ENCODE measurements at regions not wholly inside any gene's neighbourhood (a gene's known extent, or its start where the extent isn't known, plus 50 kb on each side); places are given as distances from the start of the nearest gene placed in this dataset.

- no peak for DNase-seq (ENCODE audit: low read depth in 2 of 2)
Measured at GRCh38 chr12:41891226-41891625, 253.4 kb downstream of the GXYLT1 start.

DNA sequence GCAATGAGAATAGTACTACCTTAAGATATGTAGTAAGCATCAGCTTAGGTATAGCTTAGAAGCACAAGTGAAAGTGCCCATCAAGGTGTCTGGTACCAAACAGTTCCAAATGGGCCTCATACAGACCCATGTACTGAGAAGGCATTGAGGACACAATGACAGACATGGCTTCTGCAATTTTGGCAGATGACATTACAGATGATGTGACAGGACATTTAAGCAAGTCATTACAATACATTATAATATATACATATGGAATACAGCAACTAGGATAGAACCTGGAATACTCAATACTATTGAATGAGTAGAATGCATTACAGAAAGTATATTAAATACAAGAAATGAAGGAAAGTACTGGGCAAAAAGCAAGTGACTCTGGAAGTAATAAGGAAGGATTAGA, 256.4 kb downstream of the GXYLT1 start:
- DNase-seq (ENCODE audit: low read depth in 2 of 2) = no peak

- DNase-seq (ENCODE audit: low read depth in 2 of 2) = no peak
Measured at GRCh38 chr12:41881891-41882805, 262.5 kb downstream of the GXYLT1 start.

GRCh38 chr12:41869432-41869831, 275.2 kb downstream of the GXYLT1 start:
- DNase-seq (ENCODE audit: low read depth in 2 of 2) = no peak

GRCh38 chr12:41866878-41867430, 277.7 kb downstream of the GXYLT1 start:
- DNase-seq (ENCODE audit: low read depth in 2 of 2) = no peak

DNA sequence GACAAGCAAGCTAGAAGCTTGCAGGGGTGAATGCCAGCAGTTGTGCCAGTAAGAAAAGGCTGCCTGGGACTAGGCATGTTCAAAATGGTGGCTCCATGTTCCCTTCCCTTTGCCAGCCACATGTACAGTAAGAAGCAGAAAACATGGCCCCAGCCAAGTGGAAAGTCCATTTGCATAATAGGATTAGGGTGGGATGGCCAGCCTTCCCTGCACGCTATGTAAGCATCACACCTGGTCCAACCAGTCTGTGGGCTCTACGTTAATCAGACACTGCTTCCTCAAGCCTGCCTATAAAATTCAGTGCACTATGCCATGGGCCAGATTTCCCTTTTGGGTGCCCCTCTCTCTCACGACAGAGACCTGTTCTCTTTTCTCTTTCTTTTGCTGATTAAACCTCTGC, 288.4 kb downstream of the GXYLT1 start:
- no peak for DNase-seq (ENCODE audit: low read depth in 2 of 2)

DNA sequence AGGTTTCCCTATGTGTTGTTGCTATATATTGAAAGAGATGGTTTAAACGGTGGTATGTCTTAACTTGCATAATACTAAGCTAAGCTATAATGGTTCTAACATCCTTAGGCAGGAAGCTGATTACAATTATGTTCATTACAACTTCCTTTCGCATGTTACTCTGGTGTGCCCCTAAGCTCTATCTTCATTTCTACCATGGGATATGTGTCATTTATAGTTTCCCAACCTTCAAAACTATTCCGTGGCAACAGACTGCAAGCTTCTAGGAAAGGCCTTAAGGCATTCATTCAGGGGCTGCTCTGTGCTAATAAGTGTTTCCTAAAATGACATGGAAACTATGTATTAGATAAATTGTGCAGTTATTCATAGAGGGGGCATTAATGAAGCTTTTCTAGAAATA, 294.6 kb downstream of the GXYLT1 start:
- peak in 1 of 2 donors; percentile 50 for DNase-seq (ENCODE audit: low read depth in 2 of 2)

- no peak for DNase-seq (ENCODE audit: low read depth in 2 of 2)
Measured at GRCh38 chr12:41846718-41847117, 298.0 kb downstream of the GXYLT1 start.

GRCh38 chr12:41836416-41836815, 308.3 kb downstream of the GXYLT1 start:
- no peak for DNase-seq (ENCODE audit: low read depth in 2 of 2)

DNA sequence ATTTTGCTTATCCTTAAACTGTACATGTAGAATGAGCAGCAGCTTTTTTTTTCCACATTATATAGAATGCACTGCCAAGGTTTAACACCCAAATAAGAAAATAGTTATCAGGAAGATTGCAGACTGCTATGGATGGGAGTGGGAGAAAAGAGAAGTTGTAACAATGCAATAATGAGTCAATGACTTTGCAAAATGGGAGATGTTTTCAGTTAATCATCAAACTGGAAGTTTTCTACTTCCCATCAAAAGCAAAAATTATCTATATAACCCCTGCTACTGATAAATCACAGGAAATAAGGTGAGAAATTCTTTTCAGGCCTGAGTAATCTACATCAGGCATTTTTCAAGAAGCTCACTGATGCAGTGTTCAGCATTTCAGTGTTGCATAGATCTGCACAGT, 309.1 kb downstream of the GXYLT1 start:
- no peak for DNase-seq (ENCODE audit: low read depth in 2 of 2)

DNA sequence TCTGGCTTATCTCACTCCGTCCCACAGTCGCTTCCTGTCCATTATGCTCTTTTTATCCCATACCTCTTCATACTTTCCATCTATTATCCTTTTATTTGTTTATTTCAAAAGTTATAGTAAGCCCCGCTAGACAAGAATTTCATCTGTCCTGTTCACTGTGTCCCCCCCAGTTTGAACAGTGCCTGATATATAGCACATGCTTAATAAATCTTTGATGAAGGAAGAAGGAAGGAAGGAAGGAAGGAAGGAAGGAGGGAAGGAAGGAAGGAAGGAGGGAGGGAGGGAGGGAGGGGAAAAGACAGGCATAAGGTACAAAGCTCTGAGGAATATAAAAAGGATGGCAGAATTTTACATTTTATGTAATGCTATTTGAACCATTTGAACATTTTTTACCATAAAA, 324.7 kb downstream of the GXYLT1 start:
- DNase-seq (ENCODE audit: low read depth in 2 of 2) = no peak

- DNase-seq (ENCODE audit: low read depth in 2 of 2) = no peak
Measured at GRCh38 chr12:41804026-41804425, 340.6 kb downstream of the GXYLT1 start.

- DNase-seq (ENCODE audit: low read depth in 2 of 2) = no peak
Measured at GRCh38 chr12:41802803-41803202, 341.9 kb downstream of the GXYLT1 start.

GRCh38 chr12:41801261-41801660, 343.4 kb downstream of the GXYLT1 start:
- DNase-seq (ENCODE audit: low read depth in 2 of 2) = no peak

DNA sequence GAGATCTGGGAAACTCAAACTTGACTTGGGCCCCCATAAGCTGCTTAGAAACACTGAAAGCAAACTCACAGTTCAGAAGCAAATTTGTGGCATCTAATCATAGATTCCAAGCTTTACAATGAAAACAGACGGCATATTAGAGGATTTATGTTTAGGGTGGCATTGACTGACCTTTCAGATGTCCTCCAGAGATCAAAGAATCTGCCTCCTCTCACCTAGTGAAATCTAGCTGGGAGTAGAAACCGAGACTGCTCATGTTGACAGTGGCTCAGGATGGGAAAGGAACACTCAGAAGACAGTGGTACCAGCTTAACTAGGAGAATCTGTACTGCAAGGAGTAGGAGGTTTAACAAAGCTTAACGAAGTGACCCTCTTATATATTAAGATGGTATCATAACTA, 345.0 kb downstream of the GXYLT1 start:
- DNase-seq (ENCODE audit: low read depth in 2 of 2) = no peak

- no peak for DNase-seq (ENCODE audit: low read depth in 2 of 2)
Measured at GRCh38 chr12:41795910-41796309, 348.8 kb downstream of the GXYLT1 start.

GRCh38 chr12:41795051-41795600, 349.5 kb downstream of the GXYLT1 start:
- DNase-seq (ENCODE audit: low read depth in 2 of 2) = peak; percentile 1 to 76

- DNase-seq (ENCODE audit: low read depth in 2 of 2) = peak in 1 of 2 donors; percentile 26
Measured at GRCh38 chr12:41794336-41794735, 350.3 kb downstream of the GXYLT1 start.

DNA sequence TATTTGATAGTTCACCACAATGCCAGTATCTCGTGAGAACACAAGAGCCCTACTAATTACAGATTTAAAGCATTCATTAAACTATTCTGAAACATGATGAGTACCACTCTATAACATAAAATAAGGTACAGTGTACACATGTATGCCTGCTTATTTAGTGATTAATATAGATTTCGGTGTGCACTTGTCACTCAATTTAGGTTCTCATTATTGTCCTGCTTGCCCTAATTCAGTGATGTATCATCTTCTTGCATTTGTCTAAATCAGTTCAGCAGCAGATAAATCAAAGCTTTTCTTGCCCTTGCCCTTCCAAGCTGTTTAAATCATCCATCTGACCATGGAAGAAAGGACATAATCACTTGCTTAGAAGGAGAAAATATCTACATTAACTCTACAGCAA, 359.7 kb downstream of the GXYLT1 start:
- DNase-seq (ENCODE audit: low read depth in 2 of 2) = no peak

- no peak for DNase-seq (ENCODE audit: low read depth in 2 of 2)
Measured at GRCh38 chr12:41778934-41779333, 365.7 kb downstream of the GXYLT1 start.

DNA sequence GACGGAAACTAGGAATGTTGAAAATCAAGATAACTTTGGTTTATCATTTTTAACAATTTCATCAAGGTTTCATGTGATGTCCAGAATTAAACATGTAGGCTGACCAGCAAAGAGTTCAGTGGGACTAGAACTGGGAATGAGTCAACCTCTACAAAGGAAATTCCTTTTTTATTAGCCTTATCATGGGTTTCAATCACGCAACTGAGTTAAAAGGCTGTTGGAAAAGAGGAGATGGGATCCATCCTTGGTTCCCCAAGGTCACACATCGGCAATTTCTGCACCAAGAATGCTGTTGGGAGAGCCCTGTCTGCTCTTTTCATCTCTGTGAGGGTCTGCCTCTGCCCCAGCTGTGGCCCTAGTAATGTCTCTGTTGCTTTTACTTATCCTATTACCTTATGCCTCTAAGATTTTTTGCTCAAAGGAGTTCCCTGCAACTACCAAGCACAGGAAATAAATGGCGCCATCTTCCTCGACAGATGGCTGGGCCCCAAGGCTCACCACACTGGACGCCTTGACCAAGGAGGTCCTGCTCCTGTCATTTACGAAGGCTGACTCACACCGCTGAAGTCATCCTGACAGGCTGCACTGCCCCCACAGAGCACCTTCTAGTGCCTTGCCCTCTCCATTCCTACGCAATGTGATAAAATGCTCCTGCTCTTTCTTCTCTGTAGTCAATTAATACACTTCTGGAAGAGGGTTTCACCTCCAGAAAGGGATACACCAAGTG, 367.4 kb downstream of the GXYLT1 start:
- DNase-seq (ENCODE audit: low read depth in 2 of 2) = no peak

DNA sequence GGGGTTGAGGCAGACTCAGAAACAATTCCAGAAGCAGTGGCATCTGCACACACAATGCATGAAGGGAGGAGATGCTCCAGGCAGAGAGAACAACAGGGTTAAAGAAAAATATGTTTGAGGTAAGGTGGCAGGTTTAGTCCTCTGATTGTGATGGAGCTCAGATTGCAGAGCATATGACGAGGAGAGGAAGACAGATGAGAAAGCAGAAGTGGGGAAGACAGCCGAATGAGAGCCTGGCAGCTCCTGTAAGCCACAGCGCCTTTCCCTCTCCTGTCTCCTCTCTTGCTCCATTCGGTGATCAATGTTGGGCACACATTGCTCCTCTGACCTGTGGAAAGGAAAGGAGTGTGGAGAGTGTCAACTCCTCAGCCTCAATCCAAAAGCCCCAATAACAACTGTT, 372.2 kb downstream of the GXYLT1 start:
- DNase-seq (ENCODE audit: low read depth in 2 of 2) = no peak

Data from dermis microvascular lymphatic vessel endothelial cell (primary cell).